ENCODE measurements at regions not wholly inside any gene's neighbourhood (a gene's known extent, or its start where the extent isn't known, plus 50 kb on each side); places are given as distances from the start of the nearest gene placed in this dataset.

- no peak for DNase-seq
Measured at GRCh38 chr10:108755646-108756045, 1167.7 kb downstream of the XPNPEP1 start.

- DNase-seq = no peak
Measured at GRCh38 chr10:108753326-108753725, 1170.0 kb downstream of the XPNPEP1 start.

GRCh38 chr10:108749042-108749441 lies 1174.3 kb downstream of the XPNPEP1 start:
- DNase-seq = no peak

- DNase-seq = no peak
Measured at GRCh38 chr10:108736111-108736510, 1187.2 kb downstream of the XPNPEP1 start.

GRCh38 chr10:108735380-108735779 lies 1187.9 kb downstream of the XPNPEP1 start:
- DNase-seq = no peak

- no peak for DNase-seq
Measured at GRCh38 chr10:108721874-108722273, 1201.4 kb downstream of the XPNPEP1 start.

- DNase-seq = no peak
Measured at GRCh38 chr10:108716352-108716751, 1207.0 kb downstream of the XPNPEP1 start.

- DNase-seq = no peak
Measured at GRCh38 chr10:108709927-108710722, 1213.2 kb downstream of the XPNPEP1 start.

- no peak for DNase-seq
Measured at GRCh38 chr10:108708363-108708762, 1214.9 kb downstream of the XPNPEP1 start.

GRCh38 chr10:108696792-108697477 lies 1226.4 kb downstream of the XPNPEP1 start:
- DNase-seq = no peak

- DNase-seq = no peak
Measured at GRCh38 chr10:108691126-108691525, 1232.2 kb downstream of the XPNPEP1 start.

GRCh38 chr10:108690530-108690929 lies 1232.8 kb downstream of the XPNPEP1 start:
- no peak for DNase-seq

- DNase-seq = no peak
Measured at GRCh38 chr10:108689891-108690290, 1233.4 kb downstream of the XPNPEP1 start.

- DNase-seq = no peak
Measured at GRCh38 chr10:108688314-108688713, 1235.0 kb downstream of the XPNPEP1 start.

- no peak for DNase-seq
Measured at GRCh38 chr10:108685863-108686531, 1237.3 kb downstream of the XPNPEP1 start.

GRCh38 chr10:108684431-108684830 lies 1238.9 kb downstream of the XPNPEP1 start:
- DNase-seq = no peak

GRCh38 chr10:108673741-108674140 lies 1249.6 kb downstream of the XPNPEP1 start:
- DNase-seq = no peak

- DNase-seq = no peak
Measured at GRCh38 chr10:108663587-108663986, 1259.7 kb downstream of the XPNPEP1 start.

- no peak for DNase-seq
Measured at GRCh38 chr10:108662975-108663374, 1260.3 kb downstream of the XPNPEP1 start.

GRCh38 chr10:108655057-108655456 lies 1268.3 kb downstream of the XPNPEP1 start:
- no peak for DNase-seq

GRCh38 chr10:108653531-108653930 lies 1269.8 kb downstream of the XPNPEP1 start:
- DNase-seq = no peak

GRCh38 chr10:108639010-108639409 lies 1284.3 kb downstream of the XPNPEP1 start:
- DNase-seq = no peak

GRCh38 chr10:108638225-108638624 lies 1285.1 kb downstream of the XPNPEP1 start:
- DNase-seq = no peak

GRCh38 chr10:108633046-108633445 lies 1290.3 kb downstream of the XPNPEP1 start:
- no peak for DNase-seq
